DOHH2 (cell line): ENCODE measurements at regions not wholly inside any gene's neighbourhood (a gene's known extent, or its start where the extent isn't known, plus 50 kb on each side); places are given as distances from the start of the nearest gene placed in this dataset.

Source experiments
- CTCF ChIP-seq: fragments of 200-600 bp; sonication (generic); IDR thresholded peaks from one replicate; pipeline ENCODE4 v1.5.1; 2014; ENCODE audit warnings: antibody characterized with exemption, mild to moderate bottlenecking, low read depth, low read length; ENCODE audit not compliant: poor library complexity, severe bottlenecking
- EZH2phosphoT487 ChIP-seq: fragments of 200-600 bp; sonication (generic); IDR thresholded peaks from 2 replicates; pipeline ENCODE4 v1.6.1; 2017; ENCODE audit warnings: borderline replicate concordance, mild to moderate bottlenecking, antibody characterized with exemption, low read length, moderate library complexity, mixed read lengths

DNA sequence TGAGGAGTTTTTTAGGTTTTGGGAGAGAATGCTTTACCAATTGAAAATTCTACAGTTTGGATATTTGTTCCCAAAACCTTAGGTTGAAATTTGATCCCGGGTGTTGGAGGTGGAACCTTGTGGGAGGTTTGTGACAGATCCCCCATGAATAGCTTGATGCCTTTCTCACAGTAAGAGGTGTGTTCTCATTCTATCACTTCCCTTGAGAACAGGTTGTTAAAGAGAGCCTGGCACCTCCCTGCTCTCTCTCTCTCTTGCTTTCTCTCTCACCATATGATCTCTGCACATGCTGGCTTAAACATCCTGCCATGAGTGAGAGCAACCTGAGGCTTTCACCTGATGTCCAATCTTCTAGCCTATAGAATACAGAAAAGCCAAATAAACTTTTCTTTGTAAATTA lies 1475.5 kb upstream of the AGA start:
- TF ChIP-seq EZH2phosphoT487 (no peak), CTCF (no peak)
